Dermis blood vessel endothelial cell (primary cell): ENCODE measurements at regions not wholly inside any gene's neighbourhood (a gene's known extent, or its start where the extent isn't known, plus 50 kb on each side); places are given as distances from the start of the nearest gene placed in this dataset.
"Not testable (repeated sequence)": the region's sequence is repeated elsewhere in the genome, so short reads cannot be mapped to it uniquely, and the experiment has no call there.

ENCODE experiments used
- DNase-seq: peaks from one replicate; pipeline ENCODE4 v3.0.0; 2010

GRCh38 chr4:155442267-155443105, 65.7 kb upstream of the MAP9 start:
- peak; percentile 47 for DNase-seq

- no peak for DNase-seq
Measured at GRCh38 chr4:155441475-155441874, 64.7 kb upstream of the MAP9 start.

DNA sequence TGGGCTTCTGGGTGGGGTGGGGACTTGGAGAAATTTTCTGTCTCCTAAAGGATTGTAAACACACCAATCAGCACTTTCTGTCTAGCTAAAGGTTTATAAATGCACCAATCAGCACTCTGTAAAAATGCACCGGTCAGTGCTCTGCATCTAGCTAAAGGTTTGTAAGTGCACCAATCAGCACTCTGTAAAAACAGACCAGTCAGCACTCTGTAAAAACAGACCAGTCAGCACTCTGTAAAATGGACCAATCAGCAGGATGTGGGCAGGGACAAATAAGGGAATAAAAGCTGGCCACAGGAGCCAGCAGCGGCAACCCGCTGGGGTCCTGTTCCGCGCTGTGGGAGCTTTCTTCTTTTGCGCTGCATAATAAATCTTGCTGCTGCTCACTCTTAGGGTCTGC, 63.0 kb upstream of the MAP9 start:
- DNase-seq: not testable (repeated sequence)

DNA sequence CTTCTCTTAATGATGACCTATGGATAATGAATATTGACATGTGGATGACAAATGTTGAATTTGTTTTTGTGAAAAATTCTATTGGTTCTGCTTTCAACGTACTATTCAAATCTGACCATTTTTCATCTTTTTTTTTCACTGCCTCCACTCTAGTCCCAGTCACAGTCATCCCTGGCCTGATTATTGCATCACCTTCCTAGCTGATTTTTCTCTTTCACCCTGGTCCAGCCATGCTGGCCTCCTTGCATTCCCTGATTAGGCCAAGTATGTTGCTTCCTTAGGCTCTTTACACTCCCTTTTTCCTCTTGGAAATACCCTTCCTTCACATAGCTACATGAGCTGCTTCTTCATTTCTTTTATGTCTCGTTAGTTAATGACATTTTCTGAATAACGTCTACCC, 58.1 kb upstream of the MAP9 start:
- no peak for DNase-seq

DNA sequence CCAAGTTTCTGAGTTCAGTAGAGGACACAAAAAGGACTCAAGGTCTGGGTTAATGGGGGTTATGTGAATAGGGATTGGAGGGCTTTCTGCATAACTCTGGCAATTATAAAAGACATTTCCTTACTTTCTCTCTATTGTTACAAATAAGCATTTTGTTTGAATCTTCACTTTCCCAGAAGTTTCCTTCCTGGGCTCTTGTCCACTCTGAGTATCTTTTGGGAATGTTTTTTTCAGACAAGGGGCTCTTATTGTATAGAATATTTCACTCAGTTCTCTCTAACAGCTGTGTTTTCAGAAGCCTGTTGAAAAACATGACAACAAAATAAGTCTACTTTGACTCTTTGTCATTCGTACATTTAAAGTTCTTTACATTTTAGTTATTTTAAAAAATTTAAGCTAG, 57.6 kb upstream of the MAP9 start:
- no peak for DNase-seq

GRCh38 chr4:155433636-155434360, 57.0 kb upstream of the MAP9 start:
- DNase-seq: no peak

DNA sequence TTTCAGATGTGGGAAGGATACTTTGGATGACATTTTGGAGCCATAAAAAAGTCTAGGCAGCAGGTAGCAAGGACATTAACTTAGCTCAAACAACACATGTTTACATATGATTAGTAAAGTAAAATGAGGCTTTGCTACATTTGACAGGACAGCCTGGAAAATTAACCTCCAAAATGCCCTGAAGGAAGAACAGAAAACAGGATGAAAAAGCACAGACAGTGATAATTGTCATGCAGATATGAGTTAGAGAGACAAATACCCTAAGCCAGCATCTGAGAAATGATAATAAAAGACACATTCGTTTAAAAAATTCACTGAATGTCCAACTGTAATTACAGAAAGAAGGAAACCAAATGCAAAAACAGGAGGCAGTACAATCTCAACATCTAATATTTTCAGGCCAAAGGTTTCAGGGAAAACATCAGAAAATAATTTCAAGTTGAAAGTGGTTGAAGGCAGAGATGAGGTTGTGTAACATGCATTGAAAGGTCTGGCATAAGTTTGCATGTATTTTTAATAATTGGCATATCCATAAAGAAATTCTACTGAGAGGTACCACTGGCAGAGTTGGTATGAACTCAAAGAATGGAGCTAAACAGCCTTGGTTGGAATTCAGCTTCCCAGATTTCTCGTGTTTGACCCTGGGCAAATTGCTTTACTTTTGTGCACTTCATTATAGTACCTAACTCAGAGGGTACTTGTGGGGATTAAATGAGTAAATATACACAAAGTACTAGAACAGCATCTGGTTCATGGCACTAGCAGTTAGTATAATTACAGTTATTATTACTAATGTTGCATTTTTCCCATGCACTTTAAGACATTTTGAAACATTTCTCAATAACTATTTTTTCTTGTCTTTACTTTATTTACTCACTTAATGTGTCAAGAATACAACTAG, 54.4 kb upstream of the MAP9 start:
- DNase-seq: no peak

DNA sequence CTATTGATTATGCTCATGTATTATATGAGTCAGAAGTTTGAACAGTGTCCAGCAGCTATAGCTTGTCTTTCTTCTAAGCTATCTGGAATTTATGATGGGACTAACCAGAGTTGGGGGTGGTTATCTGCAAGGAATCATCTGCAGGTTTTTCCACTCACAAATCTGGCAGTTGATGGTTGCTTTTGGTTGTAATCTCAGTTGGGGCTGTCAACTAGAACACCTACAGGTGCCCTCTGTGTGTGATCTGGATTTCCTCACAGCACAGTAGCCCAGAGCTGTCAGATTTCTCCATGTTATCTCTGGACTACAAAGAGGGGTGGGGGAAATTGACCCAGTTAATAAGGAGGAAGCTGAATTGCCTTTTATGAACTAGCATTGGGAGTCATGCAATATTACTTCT, 51.4 kb upstream of the MAP9 start:
- DNase-seq: no peak

DNA sequence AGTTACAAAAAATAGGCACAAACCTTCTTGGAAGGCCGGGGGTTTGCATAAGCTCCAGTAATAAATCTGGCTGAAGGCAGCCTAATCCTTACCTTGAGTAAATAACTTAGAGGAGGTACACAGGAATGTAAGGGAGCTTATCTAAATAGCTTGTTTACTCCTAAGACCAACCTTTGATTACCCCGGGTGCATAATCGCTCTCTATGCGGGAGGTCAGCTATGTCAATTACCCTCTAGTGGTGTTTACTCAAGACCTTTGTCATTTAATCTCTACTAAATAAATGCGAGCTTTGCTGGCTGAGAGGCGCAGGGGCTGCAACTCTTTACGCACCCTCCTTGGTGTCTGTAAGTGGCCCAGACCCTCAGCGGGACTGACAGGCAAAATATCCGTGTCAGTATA, 50.2 kb upstream of the MAP9 start:
- DNase-seq: no peak
